Hepatocyte (in vitro differentiated cells): ENCODE measurements at regions not wholly inside any gene's neighbourhood (a gene's known extent, or its start where the extent isn't known, plus 50 kb on each side); places are given as distances from the start of the nearest gene placed in this dataset.

Experiments
- DNase-seq: peaks from one replicate; pipeline ENCODE4 v3.0.0-alpha.2; 2016; ENCODE audit warnings: low spot score
- H2AFZ ChIP-seq: fragments of 200-600 bp; sonication (generic); 2 replicates; pipeline ENCODE4 v1.6.0; 2016; ENCODE audit warnings: antibody characterized with exemption, mild to moderate bottlenecking
- H3K27ac ChIP-seq: fragments of 200-600 bp; sonication (generic); 2 replicates; pipeline ENCODE4 v1.5.1; 2016; ENCODE audit warnings: mild to moderate bottlenecking
- H3K27me3 ChIP-seq: fragments of 200-600 bp; sonication (generic); 2 replicates; pipeline ENCODE4 v1.6.1; 2016
- H3K36me3 ChIP-seq: fragments of 200-600 bp; sonication (generic); replicated peaks from 2 replicates; pipeline ENCODE4 v1.5.1; 2016; ENCODE audit warnings: low read depth; ENCODE audit not compliant: insufficient read depth
- H3K4me1 ChIP-seq: fragments of 200-600 bp; sonication (generic); 2 replicates; pipeline ENCODE4 v1.5.1; 2016; ENCODE audit warnings: mild to moderate bottlenecking, moderate library complexity; ENCODE audit not compliant: insufficient read depth
- H3K4me2 ChIP-seq: fragments of 200-600 bp; sonication (generic); 2 replicates; pipeline ENCODE4 v1.6.0; 2016
- H3K4me3 ChIP-seq: fragments of 200-600 bp; sonication (generic); 2 replicates; pipeline ENCODE4 v1.5.1; 2016; ENCODE audit warnings: mild to moderate bottlenecking
- H3K79me2 ChIP-seq: fragments of 200-600 bp; sonication (generic); 2 replicates; pipeline ENCODE4 v1.6.0; 2017; ENCODE audit warnings: mild to moderate bottlenecking
- H3K9me2 ChIP-seq: fragments of 200-600 bp; sonication (generic); replicated peaks from 2 replicates; pipeline ENCODE4 v1.6.0; 2017; ENCODE audit warnings: mild to moderate bottlenecking; ENCODE audit not compliant: insufficient read depth
- H3K9me3 ChIP-seq: fragments of 200-600 bp; sonication (generic); 2 replicates; pipeline ENCODE4 v1.5.1; 2016; ENCODE audit warnings: low read depth, mild to moderate bottlenecking
- H4K20me1 ChIP-seq: fragments of 200-600 bp; sonication (generic); 2 replicates; pipeline ENCODE4 v1.6.0; 2016; ENCODE audit warnings: mild to moderate bottlenecking; ENCODE audit not compliant: insufficient read depth, poor library complexity, severe bottlenecking
- EZH2 ChIP-seq: fragments of 200-600 bp; sonication (generic); IDR thresholded peaks from 2 replicates; pipeline ENCODE4 v1.6.1; 2016; ENCODE audit warnings: antibody characterized with exemption, mild to moderate bottlenecking, borderline replicate concordance
- EZH2phosphoT487 ChIP-seq: fragments of 200-600 bp; sonication (generic); IDR thresholded peaks from one replicate; pipeline ENCODE4 v1.6.1; 2018; ENCODE audit warnings: antibody characterized with exemption, mild to moderate bottlenecking, low read depth, moderate library complexity; ENCODE audit not compliant: unreplicated experiment, severe bottlenecking
- WGBS: methylation state at CpG from one replicate; pipeline ENCODE4 v1.1.6; 2016; ENCODE audit warnings: low lambda C conversion rate; ENCODE audit errors: missing lambda C conversion rate; 5-methylcytosine and 5-hydroxymethylcytosine counted together
- TF ChIP-seq, protein P1 (sequence below): fragments of 200-600 bp; sonication (generic); IDR thresholded peaks from 2 replicates; pipeline ENCODE4 v1.5.1; 2016; ENCODE audit warnings: antibody characterized with exemption, mild to moderate bottlenecking; ENCODE audit not compliant: poor library complexity

- Histone ChIP-seq H3K4me2 (no peak overlapping the region), H3K4me1 (no peaks in the 10 kb centered on the region), H3K79me2 (no peaks in the 10 kb centered on the region), H3K27me3 (no peaks in the 10 kb centered on the region), H3K9me2 (no peaks in the 10 kb centered on the region), H3K4me3 (no peak overlapping the region), H4K20me1 (no peaks in the 10 kb centered on the region), H3K27ac (no peak overlapping the region), H3K9me3 (no peaks in the 10 kb centered on the region), H2AFZ (no peak overlapping the region), H3K36me3 (no peaks in the 10 kb centered on the region)
- 95% methylated on average over 2 of the region's 2 CpGs for WGBS
- DNase-seq: no peak
- no peak for TF ChIP-seq EZH2
- TF ChIP-seq, protein P1, sequence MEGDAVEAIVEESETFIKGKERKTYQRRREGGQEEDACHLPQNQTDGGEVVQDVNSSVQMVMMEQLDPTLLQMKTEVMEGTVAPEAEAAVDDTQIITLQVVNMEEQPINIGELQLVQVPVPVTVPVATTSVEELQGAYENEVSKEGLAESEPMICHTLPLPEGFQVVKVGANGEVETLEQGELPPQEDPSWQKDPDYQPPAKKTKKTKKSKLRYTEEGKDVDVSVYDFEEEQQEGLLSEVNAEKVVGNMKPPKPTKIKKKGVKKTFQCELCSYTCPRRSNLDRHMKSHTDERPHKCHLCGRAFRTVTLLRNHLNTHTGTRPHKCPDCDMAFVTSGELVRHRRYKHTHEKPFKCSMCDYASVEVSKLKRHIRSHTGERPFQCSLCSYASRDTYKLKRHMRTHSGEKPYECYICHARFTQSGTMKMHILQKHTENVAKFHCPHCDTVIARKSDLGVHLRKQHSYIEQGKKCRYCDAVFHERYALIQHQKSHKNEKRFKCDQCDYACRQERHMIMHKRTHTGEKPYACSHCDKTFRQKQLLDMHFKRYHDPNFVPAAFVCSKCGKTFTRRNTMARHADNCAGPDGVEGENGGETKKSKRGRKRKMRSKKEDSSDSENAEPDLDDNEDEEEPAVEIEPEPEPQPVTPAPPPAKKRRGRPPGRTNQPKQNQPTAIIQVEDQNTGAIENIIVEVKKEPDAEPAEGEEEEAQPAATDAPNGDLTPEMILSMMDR: no peak
- no peak for TF ChIP-seq EZH2phosphoT487
Measured at GRCh38 chr2:14126846-14127245, 505.7 kb upstream of the LRATD1 start.

DNA sequence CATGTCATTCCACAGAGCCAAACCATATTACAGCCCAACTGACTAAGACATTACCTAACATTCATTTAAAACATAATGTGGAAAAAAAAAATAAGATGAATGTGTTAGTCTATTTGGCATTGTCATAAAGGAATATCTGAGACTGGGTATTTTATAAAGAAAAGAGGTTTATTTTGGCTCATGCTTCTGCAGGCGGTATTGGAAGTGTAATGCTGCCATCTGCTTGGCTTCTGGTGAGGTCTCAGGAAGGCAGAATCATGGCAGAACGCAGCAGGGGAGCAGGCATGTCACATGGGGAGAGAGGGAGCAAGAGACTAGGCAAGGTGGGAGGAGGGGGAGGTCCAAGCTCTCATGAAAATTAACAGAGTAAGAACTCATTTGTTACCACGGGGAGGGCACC lies 504.8 kb upstream of the LRATD1 start:
- H3K9me3 ChIP-seq: no peaks in the 10 kb centered on the region
- no peaks in the 10 kb centered on the region for H3K79me2 ChIP-seq
- H3K36me3 ChIP-seq: no peaks in the 10 kb centered on the region
- WGBS: 81% methylated on average over 3 of the region's 3 CpGs
- no peak overlapping the region for H3K4me3 ChIP-seq
- TF ChIP-seq EZH2phosphoT487: no peak
- TF ChIP-seq, protein P1: no peak
- TF ChIP-seq EZH2: no peak
- DNase-seq: no peak
- H4K20me1 ChIP-seq: no peaks in the 10 kb centered on the region
- H3K27me3 ChIP-seq: no peaks in the 10 kb centered on the region
- H3K4me2 ChIP-seq: no peak overlapping the region
- H3K4me1 ChIP-seq: no peaks in the 10 kb centered on the region
- H3K27ac ChIP-seq: no peak overlapping the region
- no peaks in the 10 kb centered on the region for H3K9me2 ChIP-seq
- H2AFZ ChIP-seq: no peak overlapping the region

DNA sequence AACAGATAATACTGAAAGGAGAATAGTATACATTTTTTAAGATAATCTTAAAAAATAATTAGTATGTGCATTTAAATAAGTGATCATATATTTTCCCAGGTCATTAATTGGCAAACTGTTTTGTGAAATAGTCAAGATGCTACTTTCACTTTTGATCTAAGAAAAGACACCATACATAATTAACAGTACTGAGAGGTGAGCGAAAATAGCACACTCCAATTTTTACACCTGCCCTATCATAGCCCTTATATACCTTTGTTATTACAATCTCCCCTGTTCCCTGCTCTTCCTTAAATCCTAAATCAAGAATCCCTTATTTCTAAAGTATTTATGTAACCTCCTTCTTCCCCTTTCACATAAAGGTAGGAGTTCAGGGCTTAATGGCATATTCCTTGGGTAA lies 500.1 kb upstream of the LRATD1 start:
- H3K4me2 ChIP-seq: no peak overlapping the region
- no peak for DNase-seq
- H3K9me3 ChIP-seq: no peaks in the 10 kb centered on the region
- TF ChIP-seq EZH2: no peak
- TF ChIP-seq, protein P1: no peak
- TF ChIP-seq EZH2phosphoT487: no peak
- no peaks in the 10 kb centered on the region for H3K4me1 ChIP-seq
- no peak overlapping the region for H3K4me3 ChIP-seq
- no peaks in the 10 kb centered on the region for H3K79me2 ChIP-seq
- H3K27ac ChIP-seq: no peak overlapping the region
- H3K9me2 ChIP-seq: no peaks in the 10 kb centered on the region
- no peaks in the 10 kb centered on the region for H3K36me3 ChIP-seq
- H2AFZ ChIP-seq: no peak overlapping the region
- WGBS: 88% methylated on average over 1 of the region's 1 CpG
- H4K20me1 ChIP-seq: no peaks in the 10 kb centered on the region
- no peaks in the 10 kb centered on the region for H3K27me3 ChIP-seq

DNA sequence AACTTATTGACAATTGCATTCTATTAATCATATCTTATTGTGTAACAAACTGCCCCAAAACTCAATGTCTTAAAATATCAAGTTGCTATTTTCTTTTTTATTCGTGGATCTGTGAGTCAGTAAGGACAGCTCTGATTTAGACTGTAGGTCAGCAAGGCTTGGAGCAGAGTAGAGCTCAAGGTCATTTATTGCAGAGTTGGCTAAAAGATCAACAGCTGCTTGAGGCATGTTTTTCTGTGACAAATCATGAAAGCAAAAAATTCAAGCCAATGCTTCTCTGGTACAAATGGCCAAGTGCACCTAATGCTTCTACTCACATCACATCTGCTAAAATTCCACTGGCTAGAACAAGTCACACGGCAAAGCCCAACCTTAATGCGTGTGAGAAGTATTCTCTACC lies 497.7 kb upstream of the LRATD1 start:
- TF ChIP-seq, protein P1: no peak
- TF ChIP-seq EZH2phosphoT487 (no peak), EZH2 (no peak)
- Histone ChIP-seq H3K27ac (no peak overlapping the region), H3K4me3 (no peak overlapping the region), H3K36me3 (no peaks in the 10 kb centered on the region), H2AFZ (no peak overlapping the region), H3K4me1 (no peaks in the 10 kb centered on the region), H3K27me3 (no peaks in the 10 kb centered on the region), H3K9me3 (no peaks in the 10 kb centered on the region), H4K20me1 (no peaks in the 10 kb centered on the region), H3K4me2 (no peak overlapping the region), H3K79me2 (no peaks in the 10 kb centered on the region), H3K9me2 (no peaks in the 10 kb centered on the region)
- WGBS: 82% methylated on average over 3 of the region's 3 CpGs
- no peak for DNase-seq
